Mesothelial cell of epicardium (in vitro differentiated cells): ENCODE measurements at regions not wholly inside any gene's neighbourhood (a gene's known extent, or its start where the extent isn't known, plus 50 kb on each side); places are given as distances from the start of the nearest gene placed in this dataset.

Experiments used
- DNase-seq, 2 experiments: peaks; one replicate each; pipeline ENCODE4 v3.0.0; 2021; ENCODE audit warnings: low spot score in 2 of 2; ENCODE audit not compliant: unreplicated experiment in 2 of 2
- H3K27ac Mint-ChIP-seq: 2 replicates; pipeline ENCODE4 v1.8.0; 2021; ENCODE audit warnings: mixed read lengths
- H3K27me3 Mint-ChIP-seq: 2 replicates; pipeline ENCODE4 v1.8.0; 2021; ENCODE audit warnings: low read depth, mixed read lengths
- H3K36me3 Mint-ChIP-seq: 2 replicates; pipeline ENCODE4 v1.8.0; 2021; ENCODE audit warnings: mixed read lengths
- H3K4me1 Mint-ChIP-seq: 2 replicates; pipeline ENCODE4 v1.8.0; 2021; ENCODE audit warnings: mixed read lengths
- H3K4me3 Mint-ChIP-seq: 2 replicates; pipeline ENCODE4 v1.8.0; 2021; ENCODE audit warnings: mild to moderate bottlenecking, moderate library complexity, mixed read lengths
- H3K9me3 Mint-ChIP-seq: 2 replicates; pipeline ENCODE4 v1.8.0; 2021; ENCODE audit warnings: mixed read lengths
- CTCF ChIP-seq: fragments of 200-600 bp; sonication (generic); IDR thresholded peaks from one replicate; pipeline ENCODE4 v1.5.0; 2021; ENCODE audit warnings: antibody characterized with exemption; ENCODE audit not compliant: unreplicated experiment

- no peak overlapping the region for H3K4me3 Mint-ChIP-seq
- H3K4me1 Mint-ChIP-seq: peaks cover 7% of the 10 kb centered on the region
- peaks cover 10% of the 10 kb centered on the region for H3K9me3 Mint-ChIP-seq
- H3K27me3 Mint-ChIP-seq: peaks cover 19% of the 10 kb centered on the region
- TF ChIP-seq CTCF: no peak
- H3K27ac Mint-ChIP-seq: no peak overlapping the region
- no peaks in the 10 kb centered on the region for H3K36me3 Mint-ChIP-seq
- no peak for DNase-seq
Measured at GRCh38 chr1:223460566-223461189, 67.5 kb downstream of the CCDC185 start.

GRCh38 chr1:223462047-223462630 is 68.9 kb downstream of the CCDC185 start:
- no peak for TF ChIP-seq CTCF
- H3K27ac Mint-ChIP-seq: no peak overlapping the region
- H3K36me3 Mint-ChIP-seq: no peaks in the 10 kb centered on the region
- peaks cover 18% of the 10 kb centered on the region for H3K27me3 Mint-ChIP-seq
- H3K4me1 Mint-ChIP-seq: peaks cover 14% of the 10 kb centered on the region
- peaks cover 10% of the 10 kb centered on the region for H3K9me3 Mint-ChIP-seq
- no peak for DNase-seq
- no peak overlapping the region for H3K4me3 Mint-ChIP-seq

- Mint-ChIP-seq H3K4me1 (peaks cover 14% of the 10 kb centered on the region), H3K36me3 (no peaks in the 10 kb centered on the region), H3K27ac (no peak overlapping the region)
Measured at GRCh38 chr1:223462866-223463404, 69.7 kb downstream of the CCDC185 start.

DNA sequence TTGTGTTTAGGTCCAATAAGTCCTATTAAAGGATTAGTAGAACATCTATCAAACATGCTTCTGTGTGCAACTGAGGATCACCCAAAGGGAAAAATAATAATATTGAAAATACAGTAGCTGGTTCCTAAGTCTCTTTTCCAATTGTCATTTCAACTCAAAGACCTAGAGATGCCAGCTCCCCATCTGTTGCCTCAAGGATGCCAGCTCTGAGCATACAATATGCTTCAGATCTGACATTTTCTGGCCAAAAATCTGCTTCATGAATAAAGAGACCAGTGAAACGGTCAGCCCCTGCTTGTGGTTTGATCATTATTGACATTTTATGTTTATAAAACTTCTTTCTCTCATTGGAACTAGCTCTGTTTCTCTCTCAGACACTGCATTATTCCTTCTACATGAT is 72.9 kb downstream of the CCDC185 start:
- Mint-ChIP-seq H3K4me3 (no peak overlapping the region), H3K27me3 (peaks cover 23% of the 10 kb centered on the region), H3K27ac (no peak overlapping the region), H3K9me3 (peaks cover 3% of the 10 kb centered on the region), H3K36me3 (no peaks in the 10 kb centered on the region), H3K4me1 (peaks cover 23% of the 10 kb centered on the region)
- no peak for DNase-seq
- no peak for TF ChIP-seq CTCF

More at GRCh38 chr1:223462866-223463404, 69.7 kb downstream of the CCDC185 start:
- Mint-ChIP-seq H3K27me3 (peaks cover 16% of the 10 kb centered on the region), H3K4me3 (no peak overlapping the region), H3K9me3 (peaks cover 10% of the 10 kb centered on the region)
- no peak for DNase-seq
- TF ChIP-seq CTCF: no peak

DNA sequence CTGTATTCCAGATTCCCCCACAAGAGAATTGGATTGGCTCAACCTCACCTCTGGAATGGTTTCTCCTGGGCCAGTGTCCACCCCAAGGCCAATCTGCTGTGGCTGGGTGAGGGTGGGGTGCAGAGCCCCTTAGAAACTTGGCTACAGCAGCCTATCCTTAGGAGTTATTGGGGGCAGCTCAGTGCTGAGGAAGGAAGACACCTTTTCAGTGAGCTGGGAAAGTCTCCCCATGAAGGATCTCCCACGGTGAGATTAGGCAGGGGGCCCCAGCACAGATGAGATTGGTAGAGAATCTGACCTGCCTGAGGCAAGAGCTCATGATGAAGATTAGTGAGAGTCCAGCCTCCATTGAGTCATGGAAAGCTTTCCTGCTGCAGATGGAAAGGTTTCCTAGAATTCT is 78.4 kb downstream of the CCDC185 start:
- no peak for DNase-seq

More for the DNA sequence above, 78.4 kb downstream of the CCDC185 start:
- peaks cover 57% of the 10 kb centered on the region for H3K27me3 Mint-ChIP-seq
- no peak overlapping the region for H3K4me3 Mint-ChIP-seq
- TF ChIP-seq CTCF: no peak
- H3K27ac Mint-ChIP-seq: no peak overlapping the region
- no peaks in the 10 kb centered on the region for H3K36me3 Mint-ChIP-seq
- H3K4me1 Mint-ChIP-seq: peaks cover 9% of the 10 kb centered on the region
- peaks cover 4% of the 10 kb centered on the region for H3K9me3 Mint-ChIP-seq
